HG03135 (cell line): ENCODE measurements at regions not wholly inside any gene's neighbourhood (a gene's known extent, or its start where the extent isn't known, plus 50 kb on each side); places are given as distances from the start of the nearest gene placed in this dataset.
"Not testable (repeated sequence)": the region's sequence is repeated elsewhere in the genome, so short reads cannot be mapped to it uniquely, and the experiment has no call there.

ENCODE experiments used
- ATAC-seq: cut with Tn5 transposase; IDR thresholded peaks from one replicate; pipeline ENCODE4 v1.9.1; 2021; ENCODE audit warnings: mild to moderate bottlenecking, moderate library complexity; ENCODE audit not compliant: unreplicated experiment

- ATAC-seq: not testable (repeated sequence)
Observed at GRCh38 chr22:25348996-25349395, 129.6 kb downstream of the CRYBB2 start.

DNA sequence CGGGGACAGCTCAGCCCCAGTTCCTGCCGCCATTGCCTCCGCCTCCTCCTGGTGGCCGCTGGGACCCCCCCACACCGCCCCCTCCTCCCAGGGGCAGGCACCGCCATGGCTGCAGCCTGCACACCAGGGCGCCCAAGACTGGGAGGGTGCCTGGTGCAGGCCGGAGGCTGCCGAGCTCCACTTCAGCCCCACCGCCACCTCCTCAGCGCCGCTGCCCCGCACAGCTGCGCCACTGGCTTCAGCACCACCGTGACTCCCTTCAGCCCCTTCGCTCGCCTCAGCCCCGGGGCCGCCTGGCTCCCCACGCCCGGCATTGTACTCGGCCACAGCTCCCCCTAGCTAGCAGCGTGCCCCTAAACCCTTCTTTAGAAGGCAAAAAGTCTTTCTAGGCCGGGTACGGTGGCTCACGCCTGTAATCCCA, 131.1 kb downstream of the CRYBB2 start:
- ATAC-seq: no peak

DNA sequence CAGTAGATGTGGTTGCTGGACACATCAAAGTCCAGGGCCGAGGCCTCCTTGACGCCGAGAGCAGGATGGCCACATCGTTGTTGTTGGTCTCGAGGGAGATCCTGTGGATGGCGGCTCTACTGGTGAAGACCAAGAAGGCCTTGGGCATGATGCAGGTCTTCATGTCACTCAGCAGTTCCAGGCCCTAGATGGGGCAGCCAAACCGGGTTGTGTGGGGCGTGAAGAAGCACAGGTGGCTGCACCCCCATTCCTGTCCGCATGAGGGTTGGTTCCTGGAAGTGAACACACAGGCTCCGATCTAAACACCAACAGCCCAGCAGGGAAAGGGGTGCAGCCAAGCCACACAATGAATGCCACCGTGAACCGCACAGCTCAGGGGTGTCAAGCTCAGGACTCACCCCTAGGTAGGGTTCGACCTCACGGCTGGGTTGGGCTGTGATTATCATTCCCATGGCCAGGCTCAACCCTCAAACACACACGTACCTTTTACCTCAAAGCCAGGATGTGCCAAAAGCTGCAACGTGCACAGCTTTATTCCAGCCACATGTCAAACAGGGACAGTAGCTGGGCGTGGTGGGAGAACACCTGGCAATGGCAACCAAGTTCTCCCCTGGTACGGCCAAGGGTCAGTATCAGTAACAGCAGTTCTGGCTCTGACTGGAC, 132.3 kb downstream of the CRYBB2 start:
- no peak for ATAC-seq

GRCh38 chr22:25352294-25352680, 132.8 kb downstream of the CRYBB2 start:
- ATAC-seq: no peak

GRCh38 chr22:25353516-25354445, 134.3 kb downstream of the CRYBB2 start:
- ATAC-seq: no peak

- no peak for ATAC-seq
Observed at GRCh38 chr22:25354456-25354855, 135.0 kb downstream of the CRYBB2 start.

GRCh38 chr22:25357132-25357455, 137.7 kb downstream of the CRYBB2 start:
- ATAC-seq: no peak

DNA sequence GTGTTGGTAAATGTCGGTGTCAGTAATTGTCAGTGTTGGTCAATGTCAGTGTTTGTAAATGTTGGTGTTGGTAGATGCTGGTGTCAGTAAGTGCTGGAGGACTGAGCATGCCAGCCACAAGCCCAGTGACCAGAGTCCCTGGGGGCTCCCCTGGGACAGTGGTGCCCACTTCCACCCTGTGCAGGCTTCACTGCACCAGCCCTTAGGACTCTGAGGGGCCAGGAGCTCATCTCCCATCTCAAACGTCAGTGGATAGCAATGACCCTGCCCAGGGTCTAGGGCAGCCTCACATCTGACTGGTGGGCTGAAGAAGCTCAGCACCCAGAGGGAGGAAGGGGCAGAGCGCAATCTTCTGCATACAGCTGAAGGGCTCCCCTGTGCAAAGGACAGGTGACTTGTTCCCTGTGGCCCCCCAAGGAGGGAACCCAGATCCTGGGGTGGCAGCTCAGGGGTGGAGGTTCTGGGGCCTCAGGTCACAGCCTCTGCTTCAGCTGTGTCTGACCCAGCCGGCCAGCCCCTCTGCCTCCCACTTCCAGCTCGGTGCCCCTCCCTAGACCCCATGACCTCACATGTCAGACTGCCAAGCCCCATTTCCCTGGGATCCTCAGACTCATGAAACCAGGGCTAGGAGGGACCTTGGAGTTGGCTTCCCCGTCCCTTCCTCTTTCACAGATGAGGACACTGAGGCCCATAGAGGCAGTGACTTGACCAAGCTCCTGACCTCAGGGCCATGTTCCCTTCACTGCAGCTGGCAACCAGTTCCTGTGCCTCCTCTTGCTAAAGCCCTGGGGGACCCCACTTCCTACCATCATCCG, 138.4 kb downstream of the CRYBB2 start:
- no peak for ATAC-seq

DNA sequence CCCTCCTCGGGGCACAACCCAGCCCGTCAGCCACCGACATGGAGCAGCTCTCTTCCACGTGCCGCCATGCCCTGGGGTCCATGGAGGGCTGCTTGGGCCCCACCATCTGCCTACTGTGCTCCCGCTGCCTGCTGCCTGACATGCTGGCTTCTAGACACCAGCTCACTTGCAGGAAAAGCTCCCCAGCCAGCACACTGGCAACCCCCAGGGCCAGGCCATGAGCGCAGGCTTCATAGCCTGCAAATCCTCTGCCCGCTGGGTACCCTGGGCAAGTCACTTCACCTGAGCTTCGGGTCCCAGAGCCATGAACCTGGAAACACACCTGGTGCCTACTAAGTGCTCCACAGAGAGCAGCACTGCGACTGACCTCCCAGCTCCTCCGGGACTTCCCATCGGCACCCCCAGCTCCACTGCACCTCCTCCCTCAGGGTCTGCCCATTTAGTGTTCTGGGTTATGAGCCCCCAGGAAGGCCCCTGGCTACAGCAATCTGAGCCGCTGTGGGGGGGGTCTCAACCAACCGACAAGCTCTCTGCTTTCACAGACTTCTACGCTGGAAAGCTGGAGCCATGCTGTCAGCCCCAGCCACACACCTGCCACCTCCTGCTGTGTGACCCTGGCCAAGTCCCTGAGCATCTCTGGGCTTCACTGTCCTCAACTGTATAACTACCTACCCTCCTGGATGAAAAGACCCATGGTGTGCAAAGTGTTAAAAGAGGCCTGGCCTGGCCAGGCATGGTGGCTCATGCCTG, 139.2 kb downstream of the CRYBB2 start:
- ATAC-seq: no peak

GRCh38 chr22:25359601-25360261, 140.3 kb downstream of the CRYBB2 start:
- no peak for ATAC-seq

GRCh38 chr22:25360411-25360810, 141.0 kb downstream of the CRYBB2 start:
- no peak for ATAC-seq

DNA sequence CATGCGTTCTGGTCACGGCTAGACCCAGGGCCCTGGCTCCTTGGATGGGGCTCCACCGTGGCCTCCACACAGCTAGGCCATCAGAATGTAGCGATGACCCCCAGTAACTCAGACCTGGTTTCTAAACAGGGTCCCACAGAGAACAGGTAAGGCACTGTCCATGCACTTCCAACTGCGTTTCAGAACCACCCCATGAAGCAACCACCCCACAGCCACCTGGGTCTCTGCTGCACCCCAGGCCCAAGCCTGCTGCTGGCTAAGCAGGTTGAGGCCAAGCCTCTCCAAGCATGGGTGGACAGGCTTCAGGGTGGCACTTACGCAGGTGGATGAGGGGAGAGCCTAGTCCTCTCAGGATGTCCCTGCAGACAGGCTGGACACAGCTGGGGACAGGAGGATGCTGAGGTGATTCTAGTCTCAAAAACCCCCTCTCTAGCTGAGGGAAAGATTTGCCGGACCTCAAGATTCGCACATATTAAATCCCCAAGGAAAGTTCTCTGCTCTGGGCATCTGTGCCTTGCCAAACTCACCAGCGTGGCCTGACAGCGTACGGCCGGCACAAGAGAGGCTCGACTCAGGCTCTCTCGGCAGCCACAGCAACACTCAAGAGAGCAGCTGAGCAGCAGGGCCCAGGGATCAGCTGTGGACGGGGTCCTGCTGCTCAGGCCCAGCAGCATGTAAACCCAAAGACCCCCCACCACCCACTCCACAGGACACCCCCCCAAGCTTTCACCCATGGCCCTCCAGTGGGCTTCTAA, 141.6 kb downstream of the CRYBB2 start:
- no peak for ATAC-seq

DNA sequence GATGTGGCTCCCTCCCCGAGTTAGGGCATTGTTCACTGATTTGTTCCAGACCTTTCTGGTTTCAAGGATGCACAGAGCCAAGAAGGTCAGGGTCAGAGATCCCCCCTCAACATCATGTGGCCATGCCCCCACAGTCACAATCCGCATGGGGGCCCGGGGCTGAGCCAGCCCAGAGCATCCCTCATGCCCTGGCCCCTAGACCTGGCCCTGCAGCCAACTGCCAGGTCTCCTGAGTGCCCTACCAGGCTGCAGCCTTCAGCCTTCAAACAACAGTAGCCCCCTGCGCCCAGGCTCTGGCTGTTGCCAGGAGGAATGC, 142.4 kb downstream of the CRYBB2 start:
- no peak for ATAC-seq

GRCh38 chr22:25362215-25362882, 142.9 kb downstream of the CRYBB2 start:
- no peak for ATAC-seq

- no peak for ATAC-seq
Observed at GRCh38 chr22:25362883-25363240, 143.4 kb downstream of the CRYBB2 start.

GRCh38 chr22:25363474-25363873, 144.0 kb downstream of the CRYBB2 start:
- no peak for ATAC-seq

GRCh38 chr22:25364281-25364680, 144.8 kb downstream of the CRYBB2 start:
- ATAC-seq: no peak

- ATAC-seq: no peak
Observed at GRCh38 chr22:25364736-25365241, 145.3 kb downstream of the CRYBB2 start.
